AG04449 (cell line): ENCODE measurements at regions not wholly inside any gene's neighbourhood (a gene's known extent, or its start where the extent isn't known, plus 50 kb on each side); places are given as distances from the start of the nearest gene placed in this dataset.

Source experiments
- CTCF ChIA-PET: fragments of 350-600 bp; formaldehyde crosslinking; extraction: SDS; loops from one replicate; lab custom pipeline; 2021; ENCODE audit warnings: antibody characterized with exemption; lab: Yijun Ruan, JAX
- POLR2A ChIA-PET: fragments of 400-600, 350-600 bp; formaldehyde crosslinking; extraction: SDS; loops from one replicate; lab custom pipeline; 2020; ENCODE audit warnings: antibody characterized with exemption, inconsistent platforms; lab: Yijun Ruan, JAX
- DNase-seq: peaks from one replicate; pipeline ENCODE4 v3.0.0-alpha.2; 2010; ENCODE audit warnings: low read depth, low spot score
- H3K4me3 ChIP-seq: 2 replicates; pipeline ENCODE4 v1.5.1; 2011; ENCODE audit warnings: low read depth, mild to moderate bottlenecking, control low read depth, low read length
- TF ChIP-seq, protein P1 (sequence below): IDR thresholded peaks from one replicate; pipeline ENCODE4 v1.5.1; 2011; ENCODE audit warnings: mild to moderate bottlenecking, moderate library complexity, low read length, control low read depth, inconsistent platforms; ENCODE audit not compliant: insufficient read depth; ENCODE audit errors: missing control alignments

DNA sequence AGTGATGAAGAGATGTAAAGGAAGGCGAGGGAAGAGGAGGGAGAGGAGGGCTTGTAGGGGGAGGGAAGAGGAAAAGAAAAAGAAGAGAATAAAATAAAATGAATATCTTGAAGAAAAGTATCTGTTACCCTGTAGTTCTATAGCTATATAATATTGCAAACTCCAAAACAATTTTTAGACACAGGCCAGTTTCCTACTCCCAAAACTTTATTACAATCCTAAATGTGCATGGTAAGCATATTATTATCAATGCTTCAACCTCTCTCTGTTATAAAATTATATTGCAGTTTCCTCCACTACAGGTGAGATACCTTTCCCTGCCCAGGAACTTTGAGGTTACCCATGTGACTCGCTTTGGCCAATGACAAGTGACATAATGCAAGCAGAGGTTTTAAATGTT lies 1351.6 kb upstream of the NRXN1 start:
- POLR2A ChIA-PET = no interaction called here
- DNase-seq = no peak
- TF ChIP-seq, protein P1, sequence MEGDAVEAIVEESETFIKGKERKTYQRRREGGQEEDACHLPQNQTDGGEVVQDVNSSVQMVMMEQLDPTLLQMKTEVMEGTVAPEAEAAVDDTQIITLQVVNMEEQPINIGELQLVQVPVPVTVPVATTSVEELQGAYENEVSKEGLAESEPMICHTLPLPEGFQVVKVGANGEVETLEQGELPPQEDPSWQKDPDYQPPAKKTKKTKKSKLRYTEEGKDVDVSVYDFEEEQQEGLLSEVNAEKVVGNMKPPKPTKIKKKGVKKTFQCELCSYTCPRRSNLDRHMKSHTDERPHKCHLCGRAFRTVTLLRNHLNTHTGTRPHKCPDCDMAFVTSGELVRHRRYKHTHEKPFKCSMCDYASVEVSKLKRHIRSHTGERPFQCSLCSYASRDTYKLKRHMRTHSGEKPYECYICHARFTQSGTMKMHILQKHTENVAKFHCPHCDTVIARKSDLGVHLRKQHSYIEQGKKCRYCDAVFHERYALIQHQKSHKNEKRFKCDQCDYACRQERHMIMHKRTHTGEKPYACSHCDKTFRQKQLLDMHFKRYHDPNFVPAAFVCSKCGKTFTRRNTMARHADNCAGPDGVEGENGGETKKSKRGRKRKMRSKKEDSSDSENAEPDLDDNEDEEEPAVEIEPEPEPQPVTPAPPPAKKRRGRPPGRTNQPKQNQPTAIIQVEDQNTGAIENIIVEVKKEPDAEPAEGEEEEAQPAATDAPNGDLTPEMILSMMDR = no peak

DNA sequence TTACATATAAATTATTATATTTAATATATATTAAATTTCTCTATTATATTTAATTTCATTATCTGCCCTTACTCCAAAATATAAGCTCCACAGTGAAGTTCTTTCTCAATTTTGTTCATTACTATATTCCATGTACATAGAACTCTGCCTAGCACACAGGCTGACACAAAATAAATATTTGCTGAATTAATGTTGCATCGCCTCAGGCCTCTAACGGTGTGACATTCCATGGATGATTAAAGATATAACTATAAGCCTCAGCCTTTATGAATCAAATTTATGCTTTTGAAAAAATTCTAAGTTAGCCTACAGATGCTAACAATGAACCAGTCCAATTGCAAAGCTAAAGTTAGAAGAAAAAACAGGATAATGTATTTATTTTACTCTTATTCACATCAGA lies 1337.2 kb upstream of the NRXN1 start:
- POLR2A ChIA-PET = no interaction called here
- no peak for DNase-seq
- CTCF ChIA-PET = no interaction called here
- TF ChIP-seq, protein P1 = no peak
- H3K4me3 ChIP-seq = no peak overlapping the region

More for the DNA sequence above, 1351.6 kb upstream of the NRXN1 start:
- CTCF ChIA-PET = no interaction called here
- no peak overlapping the region for H3K4me3 ChIP-seq

DNA sequence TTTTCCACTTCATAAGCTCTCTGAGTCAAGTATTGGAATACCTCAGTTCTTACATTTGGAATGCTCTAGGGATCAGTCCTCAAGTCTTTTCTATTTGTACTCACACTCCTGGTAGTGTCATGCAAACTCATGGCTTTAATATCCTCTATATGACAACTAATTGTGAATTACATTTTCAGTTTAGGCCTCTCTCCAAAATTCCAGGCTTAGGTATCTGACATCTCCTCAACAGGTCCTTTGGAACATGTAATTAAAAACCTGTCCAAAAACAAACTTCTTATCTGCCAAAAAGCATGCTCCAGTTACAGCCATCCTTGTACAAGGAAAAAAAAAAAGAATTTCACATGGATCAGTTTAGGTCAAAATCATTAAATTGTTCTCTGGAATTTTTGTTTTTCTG lies 1336.2 kb upstream of the NRXN1 start:
- no peak overlapping the region for H3K4me3 ChIP-seq
- ChIA-PET CTCF (no interaction called here), POLR2A (no interaction called here)
- DNase-seq = no peak
- TF ChIP-seq, protein P1 = no peak

GRCh38 chr2:52365946-52366345 lies 1334.0 kb upstream of the NRXN1 start:
- ChIA-PET CTCF (no interaction called here), POLR2A (no interaction called here)
- no peak for DNase-seq
- H3K4me3 ChIP-seq = no peak overlapping the region
- TF ChIP-seq, protein P1 = no peak

DNA sequence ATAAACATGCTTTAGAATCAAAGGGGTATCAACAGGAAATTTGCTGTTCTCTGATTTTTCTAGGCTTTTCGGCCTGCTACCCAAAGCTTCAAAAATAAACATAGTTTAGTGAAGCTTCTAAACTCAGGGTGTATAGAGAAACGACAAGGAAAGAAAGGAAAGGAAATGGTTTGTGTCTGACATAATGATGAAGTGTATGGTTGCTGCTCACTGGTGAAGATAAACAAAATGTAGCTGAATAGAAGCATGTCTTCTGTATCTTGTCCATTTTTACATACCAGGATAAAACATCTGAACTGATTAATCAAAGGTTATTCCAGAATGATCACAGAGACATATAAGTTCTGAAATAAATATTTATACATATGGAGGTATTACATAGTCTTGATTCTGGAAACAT lies 1324.6 kb upstream of the NRXN1 start:
- no peak for DNase-seq
- no peak overlapping the region for H3K4me3 ChIP-seq
- POLR2A ChIA-PET = no interaction called here
- CTCF ChIA-PET = no interaction called here
- TF ChIP-seq, protein P1 = no peak

GRCh38 chr2:52347292-52347691 lies 1315.4 kb upstream of the NRXN1 start:
- TF ChIP-seq, protein P1 = no peak
- no peak for DNase-seq
- POLR2A ChIA-PET = no interaction called here
- no peak overlapping the region for H3K4me3 ChIP-seq
- CTCF ChIA-PET = no interaction called here
